Liver (tissue), 3 donors: ENCODE measurements at regions not wholly inside any gene's neighbourhood (a gene's known extent, or its start where the extent isn't known, plus 50 kb on each side); places are given as distances from the start of the nearest gene placed in this dataset.
"Not testable (repeated sequence)": the region's sequence is repeated elsewhere in the genome, so short reads cannot be mapped to it uniquely, and the experiment has no call there.

ENCODE experiments used
- ATF3 ChIP-seq: IDR thresholded peaks from 2 replicates; pipeline ENCODE4 v1.6.1; 2016; ENCODE audit warnings: antibody characterized with exemption
- CTCF ChIP-seq: fragments of 150-350 bp; IDR thresholded peaks from 2 replicates; pipeline ENCODE4 v1.5.1; 2017; ENCODE audit warnings: improper control_type of control experiment, low read depth, low read length; ENCODE audit not compliant: missing input control
- JUND ChIP-seq, 2 donors: IDR thresholded peaks; 2 replicates each; pipeline ENCODE4 v1.6.1; 2016; ENCODE audit warnings: antibody characterized with exemption in 2 of 2
- MAX ChIP-seq: IDR thresholded peaks from 2 replicates; pipeline ENCODE4 v1.6.1; 2016; ENCODE audit warnings: antibody characterized with exemption
- RAD21 ChIP-seq, 2 donors: IDR thresholded peaks; 2 replicates each; pipeline ENCODE4 v1.6.1; 2016; ENCODE audit warnings: antibody characterized with exemption in 2 of 2, mild to moderate bottlenecking in 2 of 2
- REST ChIP-seq: IDR thresholded peaks from 2 replicates; pipeline ENCODE4 v1.6.1; 2016; ENCODE audit warnings: antibody characterized with exemption, mild to moderate bottlenecking
- SP1 ChIP-seq: IDR thresholded peaks from 2 replicates; pipeline ENCODE4 v1.6.1; 2018; ENCODE audit warnings: antibody characterized with exemption, mild to moderate bottlenecking
- donor health status: healthy.
- donor health status: healthy.

GRCh38 chrX:129337264-129337663 is 186.0 kb downstream of the SMARCA1 start:
- TF ChIP-seq CTCF; RAD21 (IDR thresholded peaks at IDR 0.05); JUND (IDR thresholded peaks at IDR 0.05); MAX; ATF3; REST; SP1: not testable (repeated sequence)
